Activated naive CD4-positive, alpha-beta T cell treated with anti-CD3 and anti-CD28 coated beads, Interleukin-2, amount 50 U/mL, for 24 hours (primary cell): ENCODE measurements at regions not wholly inside any gene's neighbourhood (a gene's known extent, or its start where the extent isn't known, plus 50 kb on each side); places are given as distances from the start of the nearest gene placed in this dataset.
"Not testable (repeated sequence)": the region's sequence is repeated elsewhere in the genome, so short reads cannot be mapped to it uniquely, and the experiment has no call there.

Experiments
- H3K27ac Mint-ChIP-seq: one replicate; pipeline ENCODE4 v1.8.0; 2021; ENCODE audit warnings: mild to moderate bottlenecking, mixed read lengths
- H3K27me3 Mint-ChIP-seq: one replicate; pipeline ENCODE4 v1.8.0; 2021; ENCODE audit warnings: mixed read lengths
- H3K36me3 Mint-ChIP-seq: one replicate; pipeline ENCODE4 v1.8.0; 2021; ENCODE audit warnings: mixed read lengths
- H3K4me1 Mint-ChIP-seq: one replicate; pipeline ENCODE4 v1.8.0; 2021; ENCODE audit warnings: mixed read lengths
- H3K4me3 Mint-ChIP-seq: one replicate; pipeline ENCODE4 v1.8.0; 2021; ENCODE audit warnings: mild to moderate bottlenecking, mixed read lengths
- H3K9me3 Mint-ChIP-seq: one replicate; pipeline ENCODE4 v1.8.0; 2021; ENCODE audit warnings: mixed read lengths

GRCh38 chr2:190005513-190005912 is 57.0 kb downstream of the MSTN start:
- Mint-ChIP-seq H3K4me3 (no peak overlapping the region), H3K27me3 (peaks cover 7% of the 10 kb centered on the region), H3K9me3 (peaks cover 4% of the 10 kb centered on the region), H3K4me1 (no peaks in the 10 kb centered on the region), H3K36me3 (no peaks in the 10 kb centered on the region), H3K27ac (no peak overlapping the region)

- Mint-ChIP-seq H3K27ac (no peak overlapping the region), H3K9me3 (peaks cover 25% of the 10 kb centered on the region), H3K36me3 (peaks cover 4% of the 10 kb centered on the region), H3K27me3 (peaks cover 10% of the 10 kb centered on the region), H3K4me1 (no peaks in the 10 kb centered on the region), H3K4me3 (no peak overlapping the region)
Observed at GRCh38 chr2:189999661-190000060, 62.9 kb downstream of the MSTN start.

- H3K36me3 Mint-ChIP-seq, H3K27me3 Mint-ChIP-seq, H3K4me3 Mint-ChIP-seq, H3K27ac Mint-ChIP-seq, H3K4me1 Mint-ChIP-seq: not testable (repeated sequence)
- H3K9me3 Mint-ChIP-seq: peaks cover 21% of the 10 kb centered on the region
Observed at GRCh38 chr2:189998665-189999064, 63.9 kb downstream of the MSTN start.

GRCh38 chr2:189997016-189997415 is 65.5 kb downstream of the MSTN start:
- peaks cover 7% of the 10 kb centered on the region for H3K27me3 Mint-ChIP-seq
- peaks cover 21% of the 10 kb centered on the region for H3K9me3 Mint-ChIP-seq
- no peak overlapping the region for H3K27ac Mint-ChIP-seq

GRCh38 chr2:189995679-189996078 is 66.8 kb downstream of the MSTN start:
- H3K36me3 Mint-ChIP-seq: peaks cover 4% of the 10 kb centered on the region
- H3K27ac Mint-ChIP-seq: no peak overlapping the region
- H3K9me3 Mint-ChIP-seq: peaks cover 21% of the 10 kb centered on the region
- H3K4me1 Mint-ChIP-seq: no peaks in the 10 kb centered on the region
- H3K4me3 Mint-ChIP-seq: no peak overlapping the region
- peaks cover 5% of the 10 kb centered on the region for H3K27me3 Mint-ChIP-seq

More at GRCh38 chr2:189997016-189997415, 65.5 kb downstream of the MSTN start:
- peaks cover 4% of the 10 kb centered on the region for H3K36me3 Mint-ChIP-seq
- H3K4me1 Mint-ChIP-seq: no peaks in the 10 kb centered on the region
- no peak overlapping the region for H3K4me3 Mint-ChIP-seq

- Mint-ChIP-seq H3K9me3 (peaks cover 23% of the 10 kb centered on the region), H3K36me3 (no peaks in the 10 kb centered on the region), H3K4me3 (no peak overlapping the region), H3K27ac (peak overlapping the region; percentile 12), H3K27me3 (peaks cover 8% of the 10 kb centered on the region), H3K4me1 (no peaks in the 10 kb centered on the region)
Observed at GRCh38 chr2:189982780-189983394, 79.6 kb downstream of the MSTN start.

- Mint-ChIP-seq H3K27ac (no peak overlapping the region), H3K4me1 (no peaks in the 10 kb centered on the region), H3K9me3 (peaks cover 17% of the 10 kb centered on the region), H3K27me3 (peaks cover 4% of the 10 kb centered on the region), H3K4me3 (no peak overlapping the region), H3K36me3 (no peaks in the 10 kb centered on the region)
Observed at GRCh38 chr2:189982087-189982486, 80.4 kb downstream of the MSTN start.

GRCh38 chr2:189976488-189976887 is 86.0 kb downstream of the MSTN start:
- H3K9me3 Mint-ChIP-seq, H3K36me3 Mint-ChIP-seq, H3K27ac Mint-ChIP-seq, H3K27me3 Mint-ChIP-seq, H3K4me1 Mint-ChIP-seq, H3K4me3 Mint-ChIP-seq: not testable (repeated sequence)

GRCh38 chr2:189960346-189960745 is 102.2 kb downstream of the MSTN start:
- Mint-ChIP-seq H3K36me3 (no peaks in the 10 kb centered on the region), H3K27me3 (no peaks in the 10 kb centered on the region), H3K27ac (no peak overlapping the region), H3K4me3 (no peak overlapping the region), H3K4me1 (no peaks in the 10 kb centered on the region), H3K9me3 (no peaks in the 10 kb centered on the region)

- Mint-ChIP-seq H3K27ac (no peak overlapping the region), H3K4me3 (no peak overlapping the region), H3K27me3 (no peaks in the 10 kb centered on the region), H3K9me3 (no peaks in the 10 kb centered on the region), H3K4me1 (no peaks in the 10 kb centered on the region), H3K36me3 (no peaks in the 10 kb centered on the region)
Observed at GRCh38 chr2:189959450-189959849, 103.1 kb downstream of the MSTN start.

GRCh38 chr2:189954989-189955388 is 107.5 kb downstream of the MSTN start:
- H3K36me3 Mint-ChIP-seq: no peaks in the 10 kb centered on the region
- H3K4me1 Mint-ChIP-seq: no peaks in the 10 kb centered on the region
- H3K9me3 Mint-ChIP-seq: no peaks in the 10 kb centered on the region
- H3K27me3 Mint-ChIP-seq: no peaks in the 10 kb centered on the region
- no peak overlapping the region for H3K27ac Mint-ChIP-seq
- no peak overlapping the region for H3K4me3 Mint-ChIP-seq

GRCh38 chr2:189952536-189953109 is 109.9 kb downstream of the MSTN start:
- no peaks in the 10 kb centered on the region for H3K36me3 Mint-ChIP-seq
- no peaks in the 10 kb centered on the region for H3K9me3 Mint-ChIP-seq
- H3K4me3 Mint-ChIP-seq: no peak overlapping the region
- H3K27ac Mint-ChIP-seq: no peak overlapping the region
- no peaks in the 10 kb centered on the region for H3K4me1 Mint-ChIP-seq
- no peaks in the 10 kb centered on the region for H3K27me3 Mint-ChIP-seq

GRCh38 chr2:189951791-189952535 is 110.6 kb downstream of the MSTN start:
- Mint-ChIP-seq H3K27me3 (no peaks in the 10 kb centered on the region), H3K27ac (no peak overlapping the region), H3K4me1 (no peaks in the 10 kb centered on the region), H3K36me3 (no peaks in the 10 kb centered on the region), H3K9me3 (no peaks in the 10 kb centered on the region), H3K4me3 (no peak overlapping the region)

GRCh38 chr2:189943009-189943408 is 119.5 kb downstream of the MSTN start:
- Mint-ChIP-seq H3K4me1 (no peaks in the 10 kb centered on the region), H3K36me3 (no peaks in the 10 kb centered on the region), H3K4me3 (no peak overlapping the region), H3K27ac (no peak overlapping the region), H3K27me3 (no peaks in the 10 kb centered on the region), H3K9me3 (peaks cover 19% of the 10 kb centered on the region)

- peaks cover 4% of the 10 kb centered on the region for H3K27me3 Mint-ChIP-seq
Observed at GRCh38 chr2:189940913-189941312, 121.6 kb downstream of the MSTN start.

GRCh38 chr2:189937691-189938090 is 124.8 kb downstream of the MSTN start:
- no peak overlapping the region for H3K4me3 Mint-ChIP-seq
- no peak overlapping the region for H3K27ac Mint-ChIP-seq
- H3K36me3 Mint-ChIP-seq: no peaks in the 10 kb centered on the region
- H3K9me3 Mint-ChIP-seq: peaks cover 13% of the 10 kb centered on the region
- H3K27me3 Mint-ChIP-seq: peaks cover 6% of the 10 kb centered on the region
- H3K4me1 Mint-ChIP-seq: no peaks in the 10 kb centered on the region

More at GRCh38 chr2:189940913-189941312, 121.6 kb downstream of the MSTN start:
- Mint-ChIP-seq H3K9me3 (peaks cover 19% of the 10 kb centered on the region), H3K27ac (no peak overlapping the region), H3K4me3 (no peak overlapping the region), H3K4me1 (no peaks in the 10 kb centered on the region), H3K36me3 (no peaks in the 10 kb centered on the region)
